ENCODE measurements at regions not wholly inside any gene's neighbourhood (a gene's known extent, or its start where the extent isn't known, plus 50 kb on each side); places are given as distances from the start of the nearest gene placed in this dataset.

DNA sequence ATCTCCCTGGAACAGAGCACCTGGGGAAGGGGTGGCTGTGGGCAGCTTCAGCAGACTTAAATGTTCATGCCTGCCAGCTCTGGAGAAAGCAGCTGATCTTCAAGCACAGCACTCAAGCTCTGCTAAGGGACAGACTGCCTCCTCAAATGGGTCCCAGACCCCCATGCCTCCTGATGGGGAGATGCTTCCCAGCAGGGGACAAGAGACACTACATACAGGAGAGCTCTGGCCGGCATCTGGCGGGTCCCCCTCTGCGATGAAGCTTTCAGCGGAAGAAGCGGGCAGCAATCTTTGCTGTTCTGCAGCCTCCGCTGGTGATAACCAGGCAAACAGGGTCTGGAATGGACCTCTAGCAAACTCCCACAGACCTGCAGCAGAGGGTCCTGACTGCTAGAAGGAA, 294.8 kb downstream of the RND3 start:
- Histone ChIP-seq H3K4me2 (ENCODE audit: insufficient read depth, low read length) (no peak overlapping the region), H3K36me3 (ENCODE audit: control insufficient read depth in 2 of 2, extremely low read depth in 1 of 2, insufficient read depth in 2 of 2, low read length in 2 of 2) (no peaks in the 10 kb centered on the region), H3K4me1 (ENCODE audit: control insufficient read depth, extremely low read depth, insufficient read depth, low read length) (peaks cover 10% of the 10 kb centered on the region), H2AFZ (ENCODE audit: low read depth, low read length) (no peak overlapping the region), H3K27me3 (ENCODE audit: control insufficient read depth in 2 of 2, insufficient read depth in 2 of 2, low read length in 2 of 2) (no peaks in the 10 kb centered on the region), H3K27ac (ENCODE audit: insufficient read depth, low read depth, low read length) (no peak overlapping the region), H3K4me3 (replicated peaks in 1 of 3; ENCODE audit: insufficient read depth in 1 of 3, low read depth in 1 of 3, low read length in 3 of 3) (no peak overlapping the region), H3K9ac (replicated peaks; ENCODE audit: extremely low read depth, insufficient read depth, low read length) (no peak overlapping the region), H3K9me3 (replicated peaks; ENCODE audit: control insufficient read depth, insufficient read depth, low read length) (no peaks in the 10 kb centered on the region), H3K79me2 (ENCODE audit: control insufficient read depth, insufficient read depth, low read length) (no peaks in the 10 kb centered on the region), H3K9me1 (replicated peaks; ENCODE audit: control insufficient read depth, extremely low read depth, insufficient read depth, low read length) (no peaks in the 10 kb centered on the region), H4K20me1 (replicated peaks; ENCODE audit: control insufficient read depth, extremely low read depth, insufficient read depth, low read length) (no peaks in the 10 kb centered on the region)
- dilution Hi-C loops (cut with MboI; ENCODE audit: extremely low pct_ligation_motif_present, low sequenced_read_pairs) (no loop called here), intact Hi-C loops (cut with micrococcal nuclease) (no loop called here)
- no peak for TF ChIP-seq EZH2 (IDR thresholded peaks at IDR 0.05; ENCODE audit: borderline replicate concordance, low read depth, low read length, severe bottlenecking)
- TF ChIP-seq, protein P1, sequence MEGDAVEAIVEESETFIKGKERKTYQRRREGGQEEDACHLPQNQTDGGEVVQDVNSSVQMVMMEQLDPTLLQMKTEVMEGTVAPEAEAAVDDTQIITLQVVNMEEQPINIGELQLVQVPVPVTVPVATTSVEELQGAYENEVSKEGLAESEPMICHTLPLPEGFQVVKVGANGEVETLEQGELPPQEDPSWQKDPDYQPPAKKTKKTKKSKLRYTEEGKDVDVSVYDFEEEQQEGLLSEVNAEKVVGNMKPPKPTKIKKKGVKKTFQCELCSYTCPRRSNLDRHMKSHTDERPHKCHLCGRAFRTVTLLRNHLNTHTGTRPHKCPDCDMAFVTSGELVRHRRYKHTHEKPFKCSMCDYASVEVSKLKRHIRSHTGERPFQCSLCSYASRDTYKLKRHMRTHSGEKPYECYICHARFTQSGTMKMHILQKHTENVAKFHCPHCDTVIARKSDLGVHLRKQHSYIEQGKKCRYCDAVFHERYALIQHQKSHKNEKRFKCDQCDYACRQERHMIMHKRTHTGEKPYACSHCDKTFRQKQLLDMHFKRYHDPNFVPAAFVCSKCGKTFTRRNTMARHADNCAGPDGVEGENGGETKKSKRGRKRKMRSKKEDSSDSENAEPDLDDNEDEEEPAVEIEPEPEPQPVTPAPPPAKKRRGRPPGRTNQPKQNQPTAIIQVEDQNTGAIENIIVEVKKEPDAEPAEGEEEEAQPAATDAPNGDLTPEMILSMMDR (IDR thresholded peaks at IDR 0.05; ENCODE audit: extremely low read depth in 1 of 2, insufficient read depth in 1 of 2, low read depth in 1 of 2, low read length in 2 of 2): no peak
- no peak for TF ChIP-seq POLR2AphosphoS5 (IDR thresholded peaks at IDR 0.05; ENCODE audit: insufficient read depth, low read depth, low read length)
- no peak for TF ChIP-seq JUN (IDR thresholded peaks at IDR 0.05; ENCODE audit: borderline replicate concordance, insufficient read depth, insufficient read length, low read depth)
- no peak for TF ChIP-seq FOS (IDR thresholded peaks at IDR 0.05; ENCODE audit: borderline replicate concordance, insufficient read depth, low read length)
- TF ChIP-seq, protein P2, sequence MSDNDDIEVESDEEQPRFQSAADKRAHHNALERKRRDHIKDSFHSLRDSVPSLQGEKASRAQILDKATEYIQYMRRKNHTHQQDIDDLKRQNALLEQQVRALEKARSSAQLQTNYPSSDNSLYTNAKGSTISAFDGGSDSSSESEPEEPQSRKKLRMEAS (IDR thresholded peaks at IDR 0.05; ENCODE audit: insufficient read depth, insufficient read length): no peak
- ChIA-PET POLR2A (no interaction called here), CTCF (interaction anchor here (1.0 to 1.6 kb wide), 2 partner anchors 11 to 14 kb away, joined by 3 read pairs; no protein-coding TSS in a partner anchor)
- FAIRE-seq: no peak
- DNase-seq (ENCODE audit: low read depth, low spot score): no peak
- BruUV-seq (replicated peaks): no TSS peak
